ENCODE measurements at regions not wholly inside any gene's neighbourhood (a gene's known extent, or its start where the extent isn't known, plus 50 kb on each side); places are given as distances from the start of the nearest gene placed in this dataset.
"Not testable (repeated sequence)": the region's sequence is repeated elsewhere in the genome, so short reads cannot be mapped to it uniquely, and the experiment has no call there.

GRCh38 chr1:143720087-143721023 is 251.4 kb downstream of the FAM72C start:
- no peak for DNase-seq (ENCODE audit: low read depth)
- peak overlapping the region; percentile 26 for H3K4me3 ChIP-seq (ENCODE audit: low read depth, low read length)
- TF ChIP-seq CTCF (IDR thresholded peaks at IDR 0.05; ENCODE audit: low read depth, low read length, missing control alignments): no peak

- H3K4me3 ChIP-seq (ENCODE audit: low read depth, low read length): no peak overlapping the region
- TF ChIP-seq CTCF (IDR thresholded peaks at IDR 0.05; ENCODE audit: low read depth, low read length, missing control alignments): no peak
- DNase-seq (ENCODE audit: low read depth): no peak
These were observed 253.3 kb downstream of the FAM72C start for GRCh38 chr1:143718524-143718923.

GRCh38 chr1:143718021-143718420 is 253.8 kb downstream of the FAM72C start:
- TF ChIP-seq CTCF (IDR thresholded peaks at IDR 0.05; ENCODE audit: low read depth, low read length, missing control alignments): no peak
- H3K4me3 ChIP-seq (ENCODE audit: low read depth, low read length): no peak overlapping the region
- DNase-seq (ENCODE audit: low read depth): no peak

- no peak for DNase-seq (ENCODE audit: low read depth)
- no peak overlapping the region for H3K4me3 ChIP-seq (ENCODE audit: low read depth, low read length)
- no peak for TF ChIP-seq CTCF (IDR thresholded peaks at IDR 0.05; ENCODE audit: low read depth, low read length, missing control alignments)
These were observed 254.4 kb downstream of the FAM72C start for GRCh38 chr1:143717434-143717833.

GRCh38 chr1:143714913-143715312 is 256.9 kb downstream of the FAM72C start:
- not testable (repeated sequence) for H3K4me3 ChIP-seq (ENCODE audit: low read depth, low read length); DNase-seq (ENCODE audit: low read depth)

GRCh38 chr1:143709606-143710259 is 262.1 kb downstream of the FAM72C start:
- peak; percentile 46 for TF ChIP-seq CTCF (IDR thresholded peaks at IDR 0.05; ENCODE audit: low read depth, low read length, missing control alignments)
- not testable (repeated sequence) for H3K4me3 ChIP-seq (ENCODE audit: low read depth, low read length); DNase-seq (ENCODE audit: low read depth)

GRCh38 chr1:143702739-143703138 is 269.0 kb downstream of the FAM72C start:
- H3K4me3 ChIP-seq (ENCODE audit: low read depth, low read length); DNase-seq (ENCODE audit: low read depth): not testable (repeated sequence)

- H3K4me3 ChIP-seq (ENCODE audit: low read depth, low read length): no peak overlapping the region
- no peak for TF ChIP-seq CTCF (IDR thresholded peaks at IDR 0.05; ENCODE audit: low read depth, low read length, missing control alignments)
- DNase-seq (ENCODE audit: low read depth): no peak
These were observed 272.1 kb downstream of the FAM72C start for GRCh38 chr1:143699731-143700130.

All from GM12864 (cell line).